Neuronal stem cell (in vitro differentiated cells): ENCODE measurements at regions not wholly inside any gene's neighbourhood (a gene's known extent, or its start where the extent isn't known, plus 50 kb on each side); places are given as distances from the start of the nearest gene placed in this dataset.

ENCODE experiments used
- DNase-seq: peaks from one replicate; pipeline ENCODE4 v3.0.0-alpha.2; 2013; ENCODE audit warnings: low spot score
- H2AFZ ChIP-seq: one replicate; pipeline ENCODE4 v1.6.1; 2013; ENCODE audit warnings: mild to moderate bottlenecking, low read length, inconsistent platforms
- H2AK5ac ChIP-seq: 2 replicates; pipeline ENCODE4 v1.6.1; 2013; ENCODE audit warnings: low read depth, mild to moderate bottlenecking, inconsistent platforms, low read length, moderate library complexity, mixed read lengths
- H2BK120ac ChIP-seq: 2 replicates; pipeline ENCODE4 v1.6.1; 2013; ENCODE audit warnings: low read depth, mild to moderate bottlenecking, inconsistent platforms, low read length, moderate library complexity, mixed read lengths
- H2BK12ac ChIP-seq: one replicate; pipeline ENCODE4 v1.6.1; 2013; ENCODE audit warnings: low read length, inconsistent platforms
- H2BK15ac ChIP-seq: 2 replicates; pipeline ENCODE4 v1.6.1; 2013; ENCODE audit warnings: mild to moderate bottlenecking, low read length, inconsistent platforms, mixed read lengths
- H2BK5ac ChIP-seq: one replicate; pipeline ENCODE4 v1.6.1; 2013; ENCODE audit warnings: inconsistent platforms, mild to moderate bottlenecking, low read length, moderate library complexity
- H3K14ac ChIP-seq: one replicate; pipeline ENCODE4 v1.6.1; 2013; ENCODE audit warnings: low read length, inconsistent platforms
- H3K18ac ChIP-seq: 2 replicates; pipeline ENCODE4 v1.6.1; 2013; ENCODE audit warnings: low read length, inconsistent platforms
- H3K23ac ChIP-seq: 2 replicates; pipeline ENCODE4 v1.6.1; 2013; ENCODE audit warnings: low read depth, mild to moderate bottlenecking, mixed read lengths, low read length, inconsistent platforms; ENCODE audit not compliant: poor library complexity
- H3K27ac ChIP-seq: replicated peaks from 3 replicates; pipeline ENCODE4 v1.5.1; 2013; ENCODE audit warnings: low read length, inconsistent platforms
- H3K27me3 ChIP-seq, 3 experiments: 2 replicates each; pipeline ENCODE4 v1.6.1; 2013; ENCODE audit warnings: low read length in 3 of 3, mild to moderate bottlenecking in 2 of 3, inconsistent platforms in 1 of 3, low read depth in 1 of 3, mixed read lengths in 1 of 3, moderate library complexity in 1 of 3; ENCODE audit not compliant: control insufficient read depth in 3 of 3, insufficient read depth in 3 of 3
- H3K36me3 ChIP-seq, 2 donors: replicated peaks in 1 of 2; 2 replicates each; pipeline ENCODE4 v1.6.1; 2013; ENCODE audit warnings: low read length in 2 of 2; ENCODE audit not compliant: control insufficient read depth in 2 of 2, insufficient read depth in 2 of 2
- H3K4ac ChIP-seq: 2 replicates; pipeline ENCODE4 v1.6.1; 2013; ENCODE audit warnings: inconsistent platforms, mild to moderate bottlenecking, low read length, moderate library complexity
- H3K4me1 ChIP-seq, 2 donors: 1 replicate in 1 of 2; 2 replicates in 1 of 2; pipeline ENCODE4 v1.6.1; 2013; ENCODE audit warnings: low read length in 2 of 2, low read depth in 1 of 2; ENCODE audit not compliant: control insufficient read depth in 2 of 2, insufficient read depth in 1 of 2
- H3K4me2 ChIP-seq: one replicate; pipeline ENCODE4 v1.6.1; 2013; ENCODE audit warnings: mild to moderate bottlenecking, low read length, inconsistent platforms; ENCODE audit not compliant: insufficient read depth, poor library complexity, severe bottlenecking
- H3K4me3 ChIP-seq, 2 donors: 2 replicates each; pipeline ENCODE4 v1.5.1; 2013; ENCODE audit warnings: low read length in 2 of 2, mild to moderate bottlenecking in 2 of 2, inconsistent platforms in 1 of 2, moderate library complexity in 1 of 2
- H3K79me1 ChIP-seq: one replicate; pipeline ENCODE4 v1.6.1; 2013; ENCODE audit warnings: low read depth, mild to moderate bottlenecking, inconsistent platforms, low read length, moderate library complexity
- H3K9ac ChIP-seq: one replicate; pipeline ENCODE4 v1.6.1; 2013; ENCODE audit warnings: mild to moderate bottlenecking, low read depth, low read length, inconsistent platforms; ENCODE audit not compliant: poor library complexity
- H3K9me3 ChIP-seq, 2 donors: replicated peaks in 1 of 2; 2 replicates each; pipeline versions ENCODE3 to v1.6.1; 2013; ENCODE audit warnings: low read length in 2 of 2, mild to moderate bottlenecking in 2 of 2, inconsistent platforms in 1 of 2, low read depth in 1 of 2, mixed read lengths in 1 of 2, moderate library complexity in 1 of 2; ENCODE audit not compliant: control insufficient read depth in 2 of 2, insufficient read depth in 1 of 2
- H4K8ac ChIP-seq: one replicate; pipeline ENCODE4 v1.6.1; 2013; ENCODE audit warnings: low read depth, mild to moderate bottlenecking, inconsistent platforms, low read length, moderate library complexity
- H4K91ac ChIP-seq: one replicate; pipeline ENCODE4 v1.6.1; 2013; ENCODE audit warnings: low read length, low read depth, mild to moderate bottlenecking, inconsistent platforms; ENCODE audit not compliant: poor library complexity
- WGBS, 2 donors: extraction: QIAGEN DNeasy Blood & Tissue Kit; methylation state at CpG; one replicate each; pipeline ENCODE4 v1.1.7; 2013; ENCODE audit warnings: missing lambda C conversion rate in 2 of 2, mixed read lengths in 1 of 2; ENCODE audit not compliant: insufficient read length in 2 of 2, insufficient replicate concordance in 1 of 2; ENCODE audit errors: extremely low coverage in 2 of 2; 5-methylcytosine and 5-hydroxymethylcytosine counted together

GRCh38 chr5:27734838-27735237 lies 696.5 kb upstream of the CDH9 start:
- H3K14ac ChIP-seq = no peak overlapping the region
- H2BK5ac ChIP-seq = no peak overlapping the region
- H2AFZ ChIP-seq = no peak overlapping the region
- H3K4me2 ChIP-seq = no peak overlapping the region
- no peak overlapping the region for H2AK5ac ChIP-seq
- no CpG with 5 or more reads among the region's 1 CpG for WGBS, 2 donors
- no peak overlapping the region for H4K8ac ChIP-seq
- no peak overlapping the region for H3K18ac ChIP-seq
- H3K4me3 ChIP-seq = no peak overlapping the region
- no peaks in the 10 kb centered on the region for H3K79me1 ChIP-seq
- no peak for DNase-seq
- H3K4ac ChIP-seq = no peak overlapping the region
- no peaks in the 10 kb centered on the region for H3K27me3 ChIP-seq
- H3K4me1 ChIP-seq = no peaks in the 10 kb centered on the region
- H3K27ac ChIP-seq = no peak overlapping the region
- H4K91ac ChIP-seq = no peak overlapping the region
- H2BK12ac ChIP-seq = no peak overlapping the region
- H3K23ac ChIP-seq = no peak overlapping the region
- no peaks in the 10 kb centered on the region for H3K9me3 ChIP-seq
- H2BK15ac ChIP-seq = no peak overlapping the region
- no peaks in the 10 kb centered on the region for H3K36me3 ChIP-seq
- H3K9ac ChIP-seq = no peak overlapping the region
- H2BK120ac ChIP-seq = no peak overlapping the region

- H3K18ac ChIP-seq = no peak overlapping the region
- H2BK5ac ChIP-seq = no peak overlapping the region
- no peak overlapping the region for H3K4me3 ChIP-seq
- H2BK15ac ChIP-seq = no peak overlapping the region
- no peak overlapping the region for H3K9ac ChIP-seq
- no peaks in the 10 kb centered on the region for H3K27me3 ChIP-seq
- no peaks in the 10 kb centered on the region for H3K9me3 ChIP-seq
- H3K79me1 ChIP-seq = no peaks in the 10 kb centered on the region
- no peak overlapping the region for H3K4me2 ChIP-seq
- H3K14ac ChIP-seq = no peak overlapping the region
- H2AFZ ChIP-seq = no peak overlapping the region
- no peak overlapping the region for H4K8ac ChIP-seq
- no peak overlapping the region for H4K91ac ChIP-seq
- H3K36me3 ChIP-seq = no peaks in the 10 kb centered on the region
- H3K4ac ChIP-seq = no peak overlapping the region
- no peak overlapping the region for H2BK12ac ChIP-seq
- no peak overlapping the region for H2BK120ac ChIP-seq
- no peaks in the 10 kb centered on the region for H3K4me1 ChIP-seq
- DNase-seq = no peak
- H3K27ac ChIP-seq = no peak overlapping the region
- H3K23ac ChIP-seq = no peak overlapping the region
- no peak overlapping the region for H2AK5ac ChIP-seq
These were observed 694.9 kb upstream of the CDH9 start for GRCh38 chr5:27733237-27733636.

GRCh38 chr5:27727254-27727653 lies 688.9 kb upstream of the CDH9 start:
- Histone ChIP-seq H3K27me3 (no peaks in the 10 kb centered on the region), H3K79me1 (no peaks in the 10 kb centered on the region), H4K8ac (no peak overlapping the region), H3K9me3 (no peaks in the 10 kb centered on the region), H2BK5ac (no peak overlapping the region), H2BK15ac (no peak overlapping the region), H3K18ac (no peak overlapping the region), H3K4me2 (no peak overlapping the region), H2AFZ (no peak overlapping the region), H3K27ac (no peak overlapping the region), H3K4me3 (no peak overlapping the region), H4K91ac (no peak overlapping the region), H3K23ac (no peak overlapping the region), H2AK5ac (no peak overlapping the region), H3K14ac (no peak overlapping the region), H3K4me1 (no peaks in the 10 kb centered on the region), H3K9ac (no peak overlapping the region), H2BK12ac (no peak overlapping the region), H3K4ac (no peak overlapping the region), H2BK120ac (no peak overlapping the region), H3K36me3 (no peaks in the 10 kb centered on the region)
- no peak for DNase-seq

- Histone ChIP-seq H3K36me3 (no peaks in the 10 kb centered on the region), H3K9ac (no peak overlapping the region), H2BK5ac (no peak overlapping the region), H3K27ac (no peak overlapping the region), H4K91ac (no peak overlapping the region), H3K79me1 (no peaks in the 10 kb centered on the region), H2AK5ac (no peak overlapping the region), H2BK12ac (no peak overlapping the region), H3K23ac (no peak overlapping the region), H3K4me3 (no peak overlapping the region), H3K27me3 (no peaks in the 10 kb centered on the region), H2BK15ac (no peak overlapping the region), H3K4me2 (no peak overlapping the region), H2BK120ac (no peak overlapping the region), H3K9me3 (no peaks in the 10 kb centered on the region), H2AFZ (peak overlapping the region; percentile 57), H3K14ac (no peak overlapping the region), H3K4ac (no peak overlapping the region), H4K8ac (no peak overlapping the region), H3K4me1 (no peaks in the 10 kb centered on the region), H3K18ac (no peak overlapping the region)
- DNase-seq = no peak
These were observed 684.0 kb upstream of the CDH9 start for GRCh38 chr5:27722337-27722736.
